SK-N-MC (cell line): ENCODE measurements at regions not wholly inside any gene's neighbourhood (a gene's known extent, or its start where the extent isn't known, plus 50 kb on each side); places are given as distances from the start of the nearest gene placed in this dataset.

Experiments used
- EZH2 ChIP-seq: fragments of 200-600 bp; sonication (generic); IDR thresholded peaks from one replicate; pipeline ENCODE4 v1.6.1; 2017; ENCODE audit warnings: antibody characterized with exemption
- FOXP2 ChIP-seq: optimal IDR thresholded peaks from 2 replicates; pipeline ENCODE3; 2011; ENCODE audit warnings: mild to moderate bottlenecking, moderate library complexity; ENCODE audit not compliant: insufficient read depth; ENCODE audit errors: extremely low read length, control extremely low read depth
- POLR2AphosphoS5 ChIP-seq: IDR thresholded peaks from 2 replicates; pipeline ENCODE4 v1.6.1; 2012; ENCODE audit warnings: mild to moderate bottlenecking, low read depth, low read length, borderline replicate concordance

GRCh38 chr18:3342628-3343027 lies 80.7 kb downstream of the MYL12B start:
- TF ChIP-seq EZH2 (no peak), POLR2AphosphoS5 (no peak), FOXP2 (no peak)
